ENCODE measurements at regions not wholly inside any gene's neighbourhood (a gene's known extent, or its start where the extent isn't known, plus 50 kb on each side); places are given as distances from the start of the nearest gene placed in this dataset.

DNA sequence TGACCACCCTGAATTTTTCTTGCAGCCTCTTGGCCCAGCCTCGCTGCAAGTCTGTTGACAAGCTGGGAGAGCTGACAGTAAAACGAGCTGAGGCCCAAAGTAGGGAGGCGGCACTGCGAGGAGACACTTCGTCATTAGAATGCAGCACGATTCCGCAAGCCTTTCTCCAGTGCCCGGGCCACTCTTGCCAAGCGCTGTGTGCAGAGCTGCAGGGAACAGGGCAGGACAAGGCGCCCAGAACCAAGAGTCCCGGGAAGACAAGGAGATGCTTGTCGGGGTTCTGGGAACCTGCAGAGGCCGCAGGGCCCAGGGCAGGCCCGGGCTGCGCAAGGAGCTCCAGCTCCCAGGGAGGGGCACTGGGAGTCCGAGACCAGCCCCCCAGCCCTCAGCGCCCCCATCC is 187.1 kb downstream of the BCOR start:
- no peak for DNase-seq

DNA sequence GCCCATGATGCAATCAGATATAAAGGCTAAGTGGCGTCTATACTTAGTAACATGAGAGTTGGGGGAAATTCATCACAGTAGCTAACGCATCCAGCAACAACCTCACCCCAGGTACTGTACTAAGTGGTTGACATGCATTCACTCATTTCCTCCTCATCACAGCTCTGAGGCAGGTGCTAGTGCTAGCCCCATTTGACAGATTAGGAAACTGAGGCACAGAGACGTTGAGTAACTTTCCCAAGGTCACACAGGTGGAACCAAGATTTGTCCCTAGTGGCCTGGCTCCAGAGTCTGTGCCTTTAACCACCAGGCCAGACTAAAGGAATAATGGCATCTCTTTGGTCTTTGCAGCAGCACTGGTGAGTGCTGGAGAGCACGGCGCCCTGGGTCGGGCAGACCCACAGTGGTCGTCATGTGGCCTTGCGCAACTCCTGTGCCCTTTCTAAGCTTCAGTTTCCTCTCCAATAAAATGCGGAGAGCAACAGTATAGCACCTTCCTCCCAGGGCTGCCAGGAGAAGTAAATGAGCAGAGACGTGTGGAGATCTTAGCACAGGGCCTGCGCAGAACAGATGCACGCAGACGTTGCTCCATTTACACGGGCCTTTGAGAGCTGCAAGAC is 186.4 kb downstream of the BCOR start:
- no peak for DNase-seq

DNA sequence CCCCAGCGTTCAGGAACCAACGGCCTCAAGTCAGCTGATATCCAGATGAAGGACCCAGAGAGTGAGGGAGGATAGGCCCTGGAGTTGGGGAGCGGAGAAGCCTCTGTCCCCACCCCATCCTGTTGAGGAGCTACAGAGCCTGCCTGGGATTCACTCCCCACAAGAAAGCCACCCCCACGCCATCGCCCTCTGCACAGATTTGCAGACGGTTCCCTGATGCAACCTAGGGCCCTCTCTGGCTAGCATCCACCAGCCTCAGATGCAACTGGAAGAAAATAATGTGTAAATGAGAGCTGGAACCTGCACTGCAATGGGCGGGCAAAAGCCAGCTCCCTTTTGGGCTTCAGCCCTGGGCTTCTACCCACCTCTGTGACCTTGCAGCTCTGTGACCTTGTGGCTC is 185.6 kb downstream of the BCOR start:
- DNase-seq = no peak

DNA sequence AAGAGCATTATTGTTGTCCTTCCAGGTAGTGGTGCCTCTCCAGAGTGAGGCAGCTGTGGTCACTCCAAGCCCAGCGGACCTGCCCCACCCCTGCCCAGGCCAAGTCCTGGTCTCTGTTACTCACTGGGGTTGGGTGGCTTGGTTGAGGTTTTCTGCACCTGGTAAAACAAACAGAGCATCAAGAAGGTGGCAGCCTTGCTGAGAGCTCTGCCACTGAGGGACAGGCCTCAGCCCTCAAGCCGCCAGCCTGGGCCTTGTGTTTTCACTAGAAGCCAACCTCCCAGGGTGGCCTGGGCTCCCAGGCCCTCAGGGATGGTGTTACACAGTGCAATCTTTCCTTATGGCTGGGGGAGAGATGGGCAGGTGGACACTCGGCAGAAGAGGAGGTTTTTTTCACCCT is 182.7 kb downstream of the BCOR start:
- DNase-seq = no peak

DNA sequence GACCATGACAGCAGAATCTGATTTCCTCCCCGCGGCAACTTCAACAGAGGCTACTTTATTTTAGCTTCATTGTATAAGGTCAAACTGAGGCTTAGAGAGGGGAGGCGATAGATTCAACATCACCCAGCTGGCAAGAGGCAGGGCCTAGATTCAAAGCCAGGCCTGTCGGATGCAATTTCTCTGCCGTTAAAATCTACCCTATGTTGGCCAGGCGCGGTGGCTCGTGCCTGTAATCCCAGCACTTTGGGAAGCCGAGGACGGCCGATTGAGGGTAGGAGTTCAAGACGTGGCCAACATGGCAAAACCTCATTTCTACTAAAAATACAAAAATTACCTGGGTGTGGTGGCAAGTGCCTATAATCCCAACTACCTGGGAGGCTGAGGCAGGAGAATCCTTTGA is 182.2 kb downstream of the BCOR start:
- no peak for DNase-seq

DNA sequence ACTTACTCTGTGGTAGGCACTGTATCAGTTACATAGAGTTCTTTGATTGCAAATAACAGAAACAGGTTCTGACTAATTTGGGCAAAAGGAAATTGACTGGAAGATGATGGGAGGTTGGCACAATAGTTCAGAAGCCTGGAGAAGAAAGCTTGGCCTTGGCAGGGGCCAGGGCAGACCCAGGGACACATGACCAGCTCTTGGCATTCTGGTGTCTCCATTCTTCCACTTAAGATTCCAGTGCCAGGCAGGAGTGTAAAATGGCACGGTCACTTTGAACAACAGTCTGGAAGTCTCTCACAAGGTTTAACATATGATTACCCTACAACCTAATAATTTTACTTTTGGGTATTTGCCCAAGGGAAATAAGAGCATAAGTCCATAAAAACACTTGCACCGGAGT is 175.9 kb downstream of the BCOR start:
- no peak for DNase-seq

DNA sequence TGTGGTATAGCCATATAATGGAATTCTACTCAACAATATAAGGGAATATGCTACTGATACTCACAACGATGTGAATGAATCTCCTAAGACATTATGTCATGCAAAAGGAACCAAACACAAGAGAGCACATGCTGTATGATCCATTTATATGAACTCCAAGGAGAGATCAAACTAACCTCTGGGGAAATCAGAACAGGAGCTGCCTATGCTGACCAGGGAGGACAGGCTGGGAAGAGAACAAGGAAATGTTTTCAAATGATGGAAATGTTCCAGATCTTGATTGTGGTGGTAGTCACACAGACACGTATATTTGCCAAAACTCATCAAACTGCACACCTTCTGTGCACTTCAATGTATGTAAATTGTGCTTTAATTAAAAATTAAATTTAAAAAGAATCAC is 175.3 kb downstream of the BCOR start:
- DNase-seq = no peak

DNA sequence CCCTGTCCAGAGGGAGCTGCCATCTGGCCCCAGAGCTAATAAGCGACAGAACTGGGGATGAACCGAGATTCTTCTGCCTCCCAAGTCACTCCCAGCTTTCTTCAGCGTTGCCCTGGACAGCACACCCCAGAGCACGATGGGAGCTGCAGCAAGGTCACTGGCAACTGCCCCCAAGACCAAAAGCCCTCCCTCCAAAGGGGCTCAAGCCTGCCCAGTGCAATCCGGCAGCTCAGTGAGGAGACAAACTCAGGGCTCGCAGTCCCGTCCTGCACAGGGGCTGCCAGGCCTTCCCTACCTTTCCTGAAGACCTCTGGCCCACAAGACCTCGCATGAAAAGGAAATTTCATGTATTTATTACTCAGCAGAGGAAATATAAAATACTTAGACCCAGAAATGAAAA is 174.8 kb downstream of the BCOR start:
- no peak for DNase-seq

DNA sequence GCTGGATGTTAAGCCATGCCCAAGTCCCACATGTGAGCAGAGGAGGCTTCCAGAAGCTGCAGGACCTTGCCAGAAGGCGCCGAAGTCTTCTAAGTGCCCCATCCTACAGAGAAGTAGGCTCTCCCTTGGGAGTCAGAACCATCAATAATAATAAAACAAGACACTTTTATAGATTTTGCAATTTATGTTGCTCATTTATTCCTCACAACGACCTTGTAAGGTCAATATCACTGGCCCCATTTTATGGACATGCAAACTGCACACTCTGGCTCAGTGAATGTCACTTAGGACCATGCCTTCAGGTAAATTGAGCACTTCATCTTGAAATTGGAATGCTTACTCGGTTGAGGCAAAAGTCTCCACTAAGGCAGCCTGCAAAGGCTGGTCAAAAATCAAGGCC is 170.4 kb downstream of the BCOR start:
- no peak for DNase-seq

DNA sequence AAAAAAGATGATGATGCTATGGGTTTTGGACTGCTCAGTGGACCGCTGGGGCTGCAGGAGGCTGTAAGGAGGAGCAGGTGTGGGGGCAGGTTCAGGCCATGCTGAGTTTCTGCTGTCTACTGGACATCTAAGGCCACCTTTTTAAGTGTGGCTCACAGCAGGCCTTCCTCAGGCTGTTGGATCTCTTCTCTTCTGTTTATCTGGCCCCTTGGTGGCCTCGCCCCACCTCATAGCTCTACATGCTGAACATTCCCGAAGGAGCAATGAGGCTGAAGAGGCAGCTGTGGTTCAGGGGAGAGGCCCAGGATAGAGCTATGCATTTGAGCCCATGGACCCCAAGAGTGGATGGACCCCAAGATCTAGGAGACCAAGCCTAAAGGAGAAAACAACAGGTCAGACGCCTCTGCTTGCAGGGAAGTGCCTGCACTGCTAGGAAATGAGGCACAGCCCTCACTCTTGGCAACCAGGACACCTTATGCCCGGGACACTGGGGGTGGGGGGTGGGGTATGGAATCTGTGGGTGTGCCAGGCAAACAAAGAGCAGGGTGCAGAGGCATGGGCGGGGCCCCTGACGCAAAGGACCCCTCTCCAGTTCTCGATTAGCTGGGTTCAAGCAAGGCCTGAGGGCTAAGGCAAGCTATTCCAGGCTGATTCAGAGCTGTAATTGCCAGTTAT is 168.9 kb downstream of the BCOR start:
- DNase-seq = no peak

DNA sequence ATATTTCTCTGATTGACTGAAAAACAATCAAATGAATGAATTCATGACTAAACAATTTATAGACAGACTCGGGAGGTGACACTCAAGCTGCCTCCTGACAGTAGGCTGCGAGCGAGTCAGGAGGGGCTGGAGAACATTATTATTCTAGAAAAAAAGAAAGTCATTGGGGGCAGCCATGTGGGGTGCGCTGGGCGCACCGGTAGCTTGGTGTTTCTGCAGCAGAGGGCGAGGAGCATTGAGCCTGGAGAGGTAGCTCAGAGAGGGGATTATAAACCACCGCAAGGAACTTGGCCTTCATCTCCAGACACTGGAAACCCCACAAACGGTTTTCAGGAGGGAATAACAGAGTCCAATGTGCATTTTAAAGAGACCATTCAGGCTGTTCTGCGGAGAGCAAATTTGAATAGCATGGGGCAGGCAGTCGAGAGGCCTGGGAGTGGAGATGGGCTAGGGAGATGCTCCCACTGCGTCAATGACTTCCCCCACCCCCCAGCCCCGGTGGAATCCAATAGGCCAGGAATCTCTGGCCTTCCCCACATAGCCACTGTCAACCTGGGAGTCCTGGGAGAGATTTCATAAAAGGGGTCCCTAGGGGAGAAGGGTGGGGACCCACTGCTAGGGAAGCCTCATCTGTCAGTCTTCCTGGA is 168.3 kb downstream of the BCOR start:
- no peak for DNase-seq

DNA sequence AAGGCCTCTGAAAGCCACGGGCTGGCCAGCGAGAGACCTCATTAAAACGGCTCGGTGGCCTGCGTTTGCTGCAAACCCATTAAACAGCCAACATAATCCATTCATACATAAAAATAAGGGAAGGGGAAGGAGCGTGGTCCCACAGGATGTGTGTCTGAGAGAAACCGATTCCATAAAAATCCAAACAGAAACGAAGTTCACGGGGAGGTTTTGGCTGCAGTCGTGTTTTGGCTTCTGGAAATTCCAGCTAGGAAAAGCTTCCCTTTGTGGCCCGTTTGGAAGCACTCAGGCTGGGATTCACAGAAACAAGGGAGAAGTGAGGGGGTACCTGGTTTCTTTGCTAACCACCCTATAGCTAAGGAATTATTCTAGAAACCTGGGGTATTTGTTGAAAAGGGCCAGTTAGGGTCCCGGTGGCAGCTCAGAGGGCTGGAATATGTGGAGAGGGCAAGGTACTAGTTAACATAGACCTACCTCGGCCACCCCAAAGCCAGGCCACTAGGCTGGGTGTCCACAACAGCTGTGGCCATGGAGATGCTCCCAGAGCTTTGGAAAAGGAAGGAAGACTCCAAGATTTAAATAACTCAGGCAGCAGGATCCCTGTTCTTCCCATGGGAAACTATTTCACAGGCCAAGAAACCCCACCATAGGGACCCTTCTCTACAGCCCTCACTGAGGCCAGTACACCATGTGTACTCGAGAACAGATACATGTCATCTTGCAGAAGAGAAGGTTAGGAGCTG is 166.8 kb downstream of the BCOR start:
- DNase-seq = no peak

DNA sequence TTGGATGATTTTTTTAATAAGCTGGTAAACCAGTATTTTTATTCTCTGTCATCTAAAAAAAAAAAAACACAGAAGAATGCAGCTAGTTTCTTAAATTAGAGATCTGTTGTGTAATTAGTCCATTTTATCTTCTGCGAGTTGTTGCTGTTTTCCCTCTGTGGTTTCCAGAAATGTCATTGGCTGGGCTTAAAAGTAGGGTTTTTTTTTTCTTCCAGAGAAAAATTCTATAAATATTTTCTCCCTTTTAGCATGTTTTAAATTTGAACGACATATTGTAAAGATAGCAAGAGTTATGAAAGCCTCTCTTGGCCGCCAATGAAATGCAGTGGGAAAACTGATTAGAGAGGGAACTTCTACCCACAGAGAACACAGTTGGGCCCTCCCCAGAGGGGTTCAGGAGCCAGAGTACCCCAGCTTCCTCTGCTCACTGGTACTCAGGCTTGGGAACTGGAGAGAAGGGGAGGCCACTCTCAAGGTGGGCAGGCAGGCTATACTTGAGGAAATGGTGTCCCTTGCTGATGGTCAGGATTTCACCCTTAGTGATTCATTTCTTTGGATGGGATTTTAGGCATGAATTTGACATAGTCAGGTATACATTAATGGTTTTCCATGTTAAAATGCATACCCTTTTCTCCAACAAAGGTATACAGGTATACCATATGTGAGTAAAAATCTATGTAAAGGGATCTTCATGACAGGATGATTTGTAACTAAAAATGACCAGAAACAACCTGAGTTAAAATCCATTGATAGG is 166.1 kb downstream of the BCOR start:
- no peak for DNase-seq

DNA sequence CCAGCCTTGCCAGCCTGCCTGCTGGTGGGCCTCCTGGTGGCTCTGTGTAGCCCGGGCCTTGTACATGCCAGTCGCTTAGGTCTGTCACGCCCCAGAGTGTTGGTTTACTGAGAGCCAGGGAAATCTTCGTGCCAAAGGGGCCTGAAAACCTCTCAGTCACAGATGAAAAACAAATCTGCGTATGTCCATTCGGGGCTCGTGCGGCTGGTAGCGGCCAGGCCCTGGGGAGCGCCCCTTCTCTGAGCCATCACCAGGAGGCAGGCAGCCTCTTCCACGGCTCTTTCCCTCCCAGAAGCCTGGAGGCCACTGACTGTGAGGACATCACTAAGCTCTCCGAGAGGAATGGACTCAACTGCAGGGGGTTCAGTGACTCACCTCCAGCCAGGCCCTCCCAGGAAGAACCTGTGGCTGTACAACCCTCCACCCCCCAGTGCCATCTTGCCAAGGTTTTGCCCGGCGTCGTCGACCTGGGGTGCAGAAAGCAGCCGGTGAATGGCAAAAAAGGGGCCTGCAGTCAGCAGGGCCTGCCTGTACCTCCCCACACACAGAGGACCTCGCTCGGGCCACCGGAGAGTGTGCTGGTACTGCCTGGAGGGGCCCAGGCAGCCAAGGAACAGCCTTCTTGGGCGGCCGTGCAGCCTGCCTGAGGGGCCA is 162.2 kb downstream of the BCOR start:
- no peak for DNase-seq

DNA sequence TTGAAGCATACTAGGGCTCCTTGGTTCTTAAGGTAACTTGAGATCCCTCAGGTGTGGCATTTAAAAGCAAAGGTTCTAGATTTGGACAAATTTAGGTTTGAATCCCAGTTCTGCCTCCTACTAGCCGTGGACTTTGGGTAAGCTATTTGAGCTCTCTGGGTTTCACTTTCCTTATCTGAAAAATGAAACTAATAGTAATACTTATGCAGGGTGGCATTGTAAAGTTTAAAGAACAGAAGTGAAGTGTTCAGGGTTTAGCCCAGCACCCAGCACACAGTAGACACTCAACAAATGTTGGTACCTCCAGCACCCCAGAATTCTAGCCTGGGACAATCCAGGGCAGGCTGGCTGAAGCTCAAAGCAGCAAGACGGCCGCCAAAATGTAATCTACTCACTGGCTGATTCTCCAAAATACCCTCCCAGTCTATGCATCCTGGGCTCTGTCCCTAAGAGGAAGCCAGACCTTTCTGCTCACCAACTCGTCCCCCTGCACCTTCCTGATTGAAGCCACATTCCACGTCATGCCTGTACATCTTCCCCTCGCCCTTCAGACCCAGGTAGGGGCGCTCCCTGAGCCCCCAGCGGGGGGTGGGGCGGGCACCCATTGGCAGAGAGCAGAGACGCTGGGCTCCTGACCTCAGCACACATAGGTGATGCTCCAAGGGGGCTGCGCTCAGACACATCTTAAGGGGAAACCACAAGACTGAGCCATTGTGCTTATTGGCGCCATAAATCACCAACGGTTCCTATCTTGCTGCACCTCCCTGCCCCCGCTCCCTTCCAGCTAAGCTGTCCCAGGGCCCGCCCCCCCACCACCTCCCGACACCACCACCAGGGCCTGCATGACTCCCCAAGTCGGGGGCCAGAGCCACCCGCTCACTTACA is 160.6 kb downstream of the BCOR start:
- no peak for DNase-seq

DNA sequence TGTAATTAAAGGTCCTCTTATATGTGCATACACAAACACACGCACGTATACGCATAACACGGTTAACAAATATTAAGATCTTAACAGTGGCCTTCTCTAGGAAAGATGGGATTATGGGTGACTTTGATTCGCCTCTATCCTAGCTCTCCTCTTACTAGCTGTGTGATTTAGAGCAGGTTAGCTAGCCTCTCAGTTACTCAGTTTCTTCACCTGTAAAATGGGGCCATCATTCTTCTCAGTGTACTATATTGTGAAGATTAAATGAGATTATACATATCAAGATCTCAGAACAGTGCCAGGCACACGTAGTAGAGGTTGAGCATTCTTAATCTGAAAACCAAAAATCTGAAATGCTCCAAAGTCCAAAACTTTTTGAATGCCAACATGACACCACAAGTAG is 159.3 kb downstream of the BCOR start:
- no peak for DNase-seq

DNA sequence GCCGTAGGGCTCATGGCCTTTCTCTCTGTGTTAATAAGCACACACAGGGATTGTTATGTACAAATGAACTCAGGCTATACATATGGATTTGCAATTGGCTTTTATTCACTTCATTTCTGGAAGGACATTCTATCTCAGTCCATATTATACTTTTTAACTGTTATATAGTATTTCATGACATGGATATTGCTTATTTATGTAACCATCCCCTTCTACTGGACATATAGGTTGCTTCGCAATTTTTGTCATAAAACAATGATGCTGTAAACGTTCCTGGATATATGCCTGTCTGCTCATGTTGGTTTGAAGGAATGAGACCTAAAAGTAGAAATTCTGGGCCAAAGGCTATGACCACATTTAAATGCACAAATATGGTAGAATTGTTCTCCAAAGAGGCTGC is 158.1 kb downstream of the BCOR start:
- no peak for DNase-seq

DNA sequence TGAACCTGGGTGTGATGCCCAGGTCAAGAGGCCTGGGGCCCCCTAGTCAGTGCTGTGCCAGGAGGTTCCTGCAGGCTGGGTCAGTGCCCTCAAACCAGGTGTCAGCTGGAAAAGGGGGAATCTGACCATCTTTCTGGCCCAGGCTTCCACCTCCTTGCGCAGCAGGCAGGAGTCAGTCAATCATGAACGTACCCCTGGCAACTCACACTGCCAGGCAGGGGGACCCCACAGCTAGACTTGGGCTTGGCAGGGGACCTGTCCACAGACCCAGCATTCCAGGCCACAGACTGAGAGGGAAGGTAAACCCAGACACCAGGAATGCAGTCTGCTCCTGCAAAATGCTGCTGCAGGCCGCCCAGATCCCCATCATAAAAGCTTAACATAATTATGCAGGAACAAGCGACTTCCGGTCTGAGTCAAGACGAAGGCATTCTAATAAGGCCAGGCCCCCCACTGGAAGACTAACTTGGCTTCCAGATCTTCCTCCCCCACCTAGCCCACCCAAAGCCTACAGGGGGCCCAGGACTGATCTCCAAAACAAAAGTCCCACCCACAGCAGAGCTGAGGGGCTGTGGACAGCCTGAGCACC is 156.3 kb downstream of the BCOR start:
- no peak for DNase-seq

DNA sequence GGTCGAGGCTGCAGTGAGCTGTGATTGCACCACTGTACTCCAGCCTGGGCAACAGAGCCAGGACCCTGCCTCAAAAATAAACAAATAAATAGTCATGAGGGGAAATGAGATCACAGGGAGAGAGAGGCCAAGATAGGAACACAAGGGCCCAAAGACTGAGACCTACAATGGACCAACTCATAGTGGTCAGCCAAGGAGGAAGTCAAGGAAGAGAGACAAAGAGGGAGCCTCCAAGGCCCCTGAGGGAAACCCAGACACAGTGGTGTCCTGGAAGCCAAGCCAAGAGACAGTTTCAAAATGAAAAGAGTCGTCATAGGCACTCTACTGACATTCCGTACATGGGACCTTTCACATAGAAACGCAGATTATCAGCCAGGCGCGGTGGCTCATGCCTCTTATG is 153.3 kb downstream of the BCOR start:
- no peak for DNase-seq

DNA sequence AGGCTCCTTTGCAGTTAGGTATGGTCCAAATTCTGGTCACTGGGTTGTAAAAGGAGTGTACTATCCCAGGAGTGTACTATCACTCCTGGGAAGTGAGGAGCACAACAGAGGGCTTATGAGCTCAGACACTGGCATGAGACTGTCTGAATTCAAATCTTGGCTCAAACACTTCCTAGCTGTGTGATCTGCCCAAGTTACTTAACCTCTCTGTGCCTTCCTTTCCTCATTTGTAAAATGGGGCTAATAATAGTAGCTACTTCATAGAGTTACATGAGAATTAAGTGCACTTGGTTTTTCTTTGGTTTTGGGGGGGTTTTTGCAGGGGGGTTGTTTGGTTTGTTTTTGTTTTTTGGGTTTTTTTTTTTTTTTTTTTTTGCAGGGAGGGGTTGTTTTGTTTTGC is 152.0 kb downstream of the BCOR start:
- no peak for DNase-seq

DNA sequence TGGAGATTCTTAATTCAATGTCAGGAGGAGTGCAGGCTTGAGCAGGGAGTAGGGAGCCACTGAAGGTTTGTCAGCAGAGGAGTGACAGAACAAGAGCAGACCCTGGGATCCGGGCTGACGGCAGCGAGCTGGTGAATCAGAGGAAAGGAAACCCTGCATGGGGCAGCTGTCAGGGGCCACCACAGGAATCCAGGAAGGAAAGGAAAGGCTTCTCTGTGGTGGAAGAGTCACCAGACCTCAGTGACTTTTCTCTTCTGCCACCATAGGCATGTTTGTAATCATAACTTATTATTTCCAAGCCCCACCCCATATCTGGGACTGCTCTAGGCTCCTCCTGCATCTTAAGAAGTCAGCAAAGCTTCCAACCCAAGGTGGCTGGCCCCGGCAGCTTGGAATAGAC is 150.9 kb downstream of the BCOR start:
- DNase-seq = no peak

Measured in T-helper 9 cell (primary cell).